WTC11 (cell line): ENCODE measurements at regions not wholly inside any gene's neighbourhood (a gene's known extent, or its start where the extent isn't known, plus 50 kb on each side); places are given as distances from the start of the nearest gene placed in this dataset.

ENCODE experiments used
- ATAC-seq: fragments of 200-7000 bp; cut with Tn5 transposase; 2 replicates; pipeline ENCODE4 v1.10.0; 2021; ENCODE audit warnings: mild to moderate bottlenecking, moderate library complexity
- CTCF ChIA-PET: fragments of 300-600 bp; sonication (Branson Sonifier 250); formaldehyde crosslinking; loops from one replicate; lab custom pipeline; 2021; ENCODE audit warnings: antibody characterized with exemption; lab: Charles Lee
- POLR2A ChIA-PET: fragments of 350-600 bp; sonication (Branson Sonifier 250); formaldehyde crosslinking; loops from one replicate; lab custom pipeline; 2021; ENCODE audit warnings: antibody characterized with exemption; lab: Charles Lee
- DNase-seq: peaks from one replicate; pipeline ENCODE4 v3.0.0; 2021; ENCODE audit warnings: low spot score
- H3K27ac Mint-ChIP-seq: 2 replicates; pipeline ENCODE4 v1.8.0; 2021; ENCODE audit warnings: mixed read lengths
- H3K27me3 Mint-ChIP-seq: 2 replicates; pipeline ENCODE4 v1.8.0; 2021; ENCODE audit warnings: low read depth, mild to moderate bottlenecking, moderate library complexity, mixed read lengths
- H3K36me3 Mint-ChIP-seq: 2 replicates; pipeline ENCODE4 v1.8.0; 2021; ENCODE audit warnings: mixed read lengths
- H3K4me1 Mint-ChIP-seq: 2 replicates; pipeline ENCODE4 v1.8.0; 2022; ENCODE audit warnings: mixed read lengths
- H3K4me3 Mint-ChIP-seq: 2 replicates; pipeline ENCODE4 v1.8.0; 2021; ENCODE audit warnings: mild to moderate bottlenecking, moderate library complexity, mixed read lengths
- H3K9me3 Mint-ChIP-seq: 2 replicates; pipeline ENCODE4 v1.8.0; 2021; ENCODE audit warnings: mixed read lengths
- ATF2 ChIP-seq: sonication (generic); formaldehyde crosslinking; IDR thresholded peaks from 2 replicates; pipeline ENCODE4 v1.8.1; 2022; ENCODE audit warnings: low read depth, missing genetic modification reagents, borderline replicate concordance
- ATF6 ChIP-seq: sonication (generic); formaldehyde crosslinking; IDR thresholded peaks from 2 replicates; pipeline ENCODE4 v1.8.1; 2023; ENCODE audit warnings: mild to moderate bottlenecking, missing genetic modification reagents
- CREM ChIP-seq: sonication (generic); formaldehyde crosslinking; IDR thresholded peaks from 2 replicates; pipeline ENCODE4 v1.8.1; 2022; ENCODE audit warnings: mild to moderate bottlenecking, missing genetic modification reagents, moderate library complexity
- E2F4 ChIP-seq: sonication (generic); formaldehyde crosslinking; IDR thresholded peaks from 2 replicates; pipeline ENCODE4 v1.8.1; 2022; ENCODE audit warnings: low read depth, mild to moderate bottlenecking, moderate library complexity, missing genetic modification reagents, borderline replicate concordance
- ERG ChIP-seq: fragments of 250-450 bp; sonication (Bioruptor Pico); IDR thresholded peaks from 2 replicates; pipeline ENCODE4 v1.8.0; 2021; ENCODE audit warnings: mild to moderate bottlenecking
- ETV6 ChIP-seq: sonication (generic); formaldehyde crosslinking; IDR thresholded peaks from 2 replicates; pipeline ENCODE4 v1.8.1; 2022; ENCODE audit warnings: mild to moderate bottlenecking, missing genetic modification reagents
- GABPB1 ChIP-seq: sonication (generic); formaldehyde crosslinking; IDR thresholded peaks from 2 replicates; pipeline ENCODE4 v1.8.1; 2023; ENCODE audit warnings: mild to moderate bottlenecking, missing genetic modification reagents
- GRHL2 ChIP-seq: fragments of 250-450 bp; sonication (Bioruptor Pico); IDR thresholded peaks from 2 replicates; pipeline ENCODE4 v1.8.0; 2022; ENCODE audit warnings: mild to moderate bottlenecking, moderate library complexity; ENCODE audit not compliant: insufficient replicate concordance, severe bottlenecking
- HMGA2 ChIP-seq: fragments of 250-450 bp; sonication (Bioruptor Pico); IDR thresholded peaks from 2 replicates; pipeline ENCODE4 v1.4.0; 2021; ENCODE audit warnings: mild to moderate bottlenecking, moderate library complexity
- IRF2 ChIP-seq: sonication (generic); formaldehyde crosslinking; IDR thresholded peaks from 2 replicates; pipeline ENCODE4 v1.8.0; 2022; ENCODE audit warnings: low read depth, missing genetic modification reagents, borderline replicate concordance
- JUN ChIP-seq: sonication (generic); formaldehyde crosslinking; IDR thresholded peaks from 2 replicates; pipeline ENCODE4 v1.8.0; 2023; ENCODE audit warnings: mild to moderate bottlenecking, missing genetic modification reagents
- MAX ChIP-seq: sonication (generic); formaldehyde crosslinking; IDR thresholded peaks from 2 replicates; pipeline ENCODE4 v1.8.0; 2022; ENCODE audit warnings: mild to moderate bottlenecking, missing genetic modification reagents
- NFATC4 ChIP-seq: fragments of 250-450 bp; sonication (Bioruptor Pico); IDR thresholded peaks from 2 replicates; pipeline ENCODE4 v1.9.0; 2021; ENCODE audit warnings: mild to moderate bottlenecking
- NFE2L1 ChIP-seq: sonication (generic); formaldehyde crosslinking; IDR thresholded peaks from 2 replicates; pipeline ENCODE4 v1.8.1; 2023; ENCODE audit warnings: missing genetic modification reagents
- NFYB ChIP-seq: sonication (generic); formaldehyde crosslinking; conservative IDR thresholded peaks from 2 replicates; pipeline ENCODE4 v1.8.0; 2022; ENCODE audit warnings: low read depth, missing genetic modification reagents
- NR1H2 ChIP-seq: sonication (generic); formaldehyde crosslinking; IDR thresholded peaks from 2 replicates; pipeline ENCODE4 v1.9.0; 2021; ENCODE audit warnings: mild to moderate bottlenecking, moderate library complexity, missing genetic modification reagents
- NR3C1 ChIP-seq: sonication (generic); formaldehyde crosslinking; conservative IDR thresholded peaks from 2 replicates; pipeline ENCODE4 v1.8.1; 2023; ENCODE audit warnings: low read depth, mild to moderate bottlenecking, missing genetic modification reagents
- RELA ChIP-seq: sonication (generic); formaldehyde crosslinking; IDR thresholded peaks from 2 replicates; pipeline ENCODE4 v1.8.1; 2022; ENCODE audit warnings: missing genetic modification reagents, mild to moderate bottlenecking, borderline replicate concordance
- SP1 ChIP-seq: sonication (generic); formaldehyde crosslinking; conservative IDR thresholded peaks from 2 replicates; pipeline ENCODE4 v1.8.1; 2022; ENCODE audit warnings: missing genetic modification reagents
- TEAD4 ChIP-seq: sonication (generic); formaldehyde crosslinking; IDR thresholded peaks from 2 replicates; pipeline ENCODE4 v1.8.0; 2022; ENCODE audit warnings: mild to moderate bottlenecking, missing genetic modification reagents
- ZNF138 ChIP-seq: sonication (generic); formaldehyde crosslinking; conservative IDR thresholded peaks from 2 replicates; pipeline ENCODE4 v1.8.1; 2022; ENCODE audit warnings: mild to moderate bottlenecking, moderate library complexity, missing genetic modification reagents
- ZNF219 ChIP-seq: sonication (generic); formaldehyde crosslinking; IDR thresholded peaks from 2 replicates; pipeline ENCODE4 v1.8.0; 2023; ENCODE audit warnings: missing genetic modification reagents, mild to moderate bottlenecking, borderline replicate concordance
- ZNF396 ChIP-seq: fragments of 250-450 bp; sonication (Bioruptor Pico); IDR thresholded peaks from 2 replicates; pipeline ENCODE4 v1.8.0; 2021; ENCODE audit warnings: mild to moderate bottlenecking, moderate library complexity, borderline replicate concordance
- ZNF532 ChIP-seq: fragments of 250-450 bp; sonication (Bioruptor Pico); IDR thresholded peaks from 2 replicates; pipeline ENCODE4 v1.9.0; 2021; ENCODE audit warnings: mild to moderate bottlenecking, borderline replicate concordance

GRCh38 chr12:103160622-103161021 lies 203.1 kb downstream of the ASCL1 start:
- CTCF ChIA-PET, result no interaction called here
- peaks cover 18% of the 10 kb centered on the region for H3K9me3 Mint-ChIP-seq
- POLR2A ChIA-PET, result no interaction called here
- H3K4me3 Mint-ChIP-seq, result no peak overlapping the region
- no peak for TF ChIP-seq NR3C1
- TF ChIP-seq GABPB1 (CRISPR knock-in tag), result no peak
- TF ChIP-seq JUN (CRISPR knock-in tag), result no peak
- no peak for TF ChIP-seq IRF2 (CRISPR knock-in tag)
- TF ChIP-seq TEAD4 (CRISPR knock-in tag), result no peak
- no peak for TF ChIP-seq ZNF396
- no peak for TF ChIP-seq NFATC4 (CRISPR knock-in tag)
- no peak for TF ChIP-seq NR1H2 (CRISPR knock-in tag)
- TF ChIP-seq ZNF219 (CRISPR knock-in tag), result no peak
- TF ChIP-seq ATF2, result no peak
- TF ChIP-seq MAX (CRISPR knock-in tag), result no peak
- TF ChIP-seq NFE2L1, result no peak
- TF ChIP-seq HMGA2, result no peak
- TF ChIP-seq ERG (CRISPR knock-in tag), result no peak
- no peak for TF ChIP-seq ZNF138
- no peak for TF ChIP-seq ETV6 (CRISPR knock-in tag)
- TF ChIP-seq CREM, result no peak
- TF ChIP-seq NFYB (CRISPR knock-in tag), result no peak
- TF ChIP-seq ZNF532, result no peak
- TF ChIP-seq GRHL2 (CRISPR knock-in tag), result no peak
- no peak overlapping the region for H3K27ac Mint-ChIP-seq
- H3K4me1 Mint-ChIP-seq, result no peaks in the 10 kb centered on the region
- H3K36me3 Mint-ChIP-seq, result no peaks in the 10 kb centered on the region
- DNase-seq, result no peak
- no peaks in the 10 kb centered on the region for H3K27me3 Mint-ChIP-seq
- ATAC-seq, result no peak

GRCh38 chr12:103161582-103162362 lies 204.3 kb downstream of the ASCL1 start:
- Mint-ChIP-seq H3K4me3 (no peak overlapping the region), H3K27me3 (no peaks in the 10 kb centered on the region), H3K4me1 (no peaks in the 10 kb centered on the region), H3K9me3 (peaks cover 14% of the 10 kb centered on the region), H3K27ac (no peak overlapping the region), H3K36me3 (no peaks in the 10 kb centered on the region)
- DNase-seq, result no peak
- POLR2A ChIA-PET, result no interaction called here
- CTCF ChIA-PET, result no interaction called here
- no peak for ATAC-seq
- TF ChIP-seq CREM, result no peak
- TF ChIP-seq RELA (CRISPR knock-in tag), result no peak
- TF ChIP-seq E2F4 (CRISPR knock-in tag), result no peak
- TF ChIP-seq SP1 (CRISPR knock-in tag), result no peak
- TF ChIP-seq ZNF219 (CRISPR knock-in tag), result no peak
- no peak for TF ChIP-seq ATF6 (CRISPR knock-in tag)
- TF ChIP-seq MAX (CRISPR knock-in tag), result no peak
